ENCODE measurements at regions not wholly inside any gene's neighbourhood (a gene's known extent, or its start where the extent isn't known, plus 50 kb on each side); places are given as distances from the start of the nearest gene placed in this dataset.

GRCh38 chr2:234853729-234854128 lies 98.1 kb upstream of the SH3BP4 start:
- no peak overlapping the region for H3K4me3 Mint-ChIP-seq
- no peak for ATAC-seq

GRCh38 chr2:234852941-234853340 lies 98.9 kb upstream of the SH3BP4 start:
- DNase-seq: no peak
- H3K4me1 Mint-ChIP-seq: no peaks in the 10 kb centered on the region
- H3K27ac Mint-ChIP-seq: no peak overlapping the region
- no peaks in the 10 kb centered on the region for H3K9me3 ChIP-seq (ENCODE audit: control insufficient read depth, low read length, poor library complexity, severe bottlenecking)
- no peak overlapping the region for H3K4me3 Mint-ChIP-seq
- H3K36me3 Mint-ChIP-seq (ENCODE audit: low read depth): no peaks in the 10 kb centered on the region
- peaks cover 28% of the 10 kb centered on the region for H3K27me3 Mint-ChIP-seq
- no peak for ATAC-seq

More at GRCh38 chr2:234853729-234854128, 98.1 kb upstream of the SH3BP4 start:
- no peaks in the 10 kb centered on the region for H3K4me1 Mint-ChIP-seq
- H3K27me3 Mint-ChIP-seq: peaks cover 21% of the 10 kb centered on the region
- no peaks in the 10 kb centered on the region for H3K36me3 Mint-ChIP-seq (ENCODE audit: low read depth)
- no peak for DNase-seq
- H3K27ac Mint-ChIP-seq: no peak overlapping the region
- H3K9me3 ChIP-seq (ENCODE audit: control insufficient read depth, low read length, poor library complexity, severe bottlenecking): no peaks in the 10 kb centered on the region

GRCh38 chr2:234852035-234852434 lies 99.8 kb upstream of the SH3BP4 start:
- ATAC-seq (no peak), DNase-seq (no peak)
- Mint-ChIP-seq H3K36me3 (ENCODE audit: low read depth) (no peaks in the 10 kb centered on the region), H3K27me3 (peaks cover 33% of the 10 kb centered on the region), H3K27ac (no peak overlapping the region), H3K4me3 (no peak overlapping the region), H3K4me1 (no peaks in the 10 kb centered on the region)
- no peaks in the 10 kb centered on the region for H3K9me3 ChIP-seq (ENCODE audit: control insufficient read depth, low read length, poor library complexity, severe bottlenecking)

- no peak for ATAC-seq
- no peaks in the 10 kb centered on the region for H3K9me3 ChIP-seq (ENCODE audit: control insufficient read depth, low read length, poor library complexity, severe bottlenecking)
- Mint-ChIP-seq H3K27ac (no peak overlapping the region), H3K27me3 (peaks cover 39% of the 10 kb centered on the region), H3K4me3 (no peak overlapping the region), H3K36me3 (ENCODE audit: low read depth) (no peaks in the 10 kb centered on the region), H3K4me1 (no peaks in the 10 kb centered on the region)
- no peak for DNase-seq
Observed at GRCh38 chr2:234851451-234851850, 100.4 kb upstream of the SH3BP4 start.

GRCh38 chr2:234850818-234851217 lies 101.0 kb upstream of the SH3BP4 start:
- no peak for DNase-seq
- no peaks in the 10 kb centered on the region for H3K36me3 Mint-ChIP-seq (ENCODE audit: low read depth)
- H3K27me3 Mint-ChIP-seq: peaks cover 42% of the 10 kb centered on the region
- no peak overlapping the region for H3K4me3 Mint-ChIP-seq
- ATAC-seq: no peak
- H3K9me3 ChIP-seq (ENCODE audit: control insufficient read depth, low read length, poor library complexity, severe bottlenecking): no peaks in the 10 kb centered on the region
- no peaks in the 10 kb centered on the region for H3K4me1 Mint-ChIP-seq
- no peak overlapping the region for H3K27ac Mint-ChIP-seq

- H3K4me1 Mint-ChIP-seq: no peaks in the 10 kb centered on the region
- H3K36me3 Mint-ChIP-seq (ENCODE audit: low read depth): no peaks in the 10 kb centered on the region
- ATAC-seq (no peak), DNase-seq (no peak)
- H3K4me3 Mint-ChIP-seq: no peak overlapping the region
- no peak overlapping the region for H3K27ac Mint-ChIP-seq
- H3K27me3 Mint-ChIP-seq: peaks cover 40% of the 10 kb centered on the region
- no peaks in the 10 kb centered on the region for H3K9me3 ChIP-seq (ENCODE audit: control insufficient read depth, low read length, poor library complexity, severe bottlenecking)
Observed at GRCh38 chr2:234849678-234850077, 102.1 kb upstream of the SH3BP4 start.

- no peak for DNase-seq
- Mint-ChIP-seq H3K27ac (no peak overlapping the region), H3K36me3 (ENCODE audit: low read depth) (no peaks in the 10 kb centered on the region), H3K4me1 (no peaks in the 10 kb centered on the region), H3K4me3 (no peak overlapping the region), H3K27me3 (peaks cover 51% of the 10 kb centered on the region)
- H3K9me3 ChIP-seq (ENCODE audit: control insufficient read depth, low read length, poor library complexity, severe bottlenecking): no peaks in the 10 kb centered on the region
- no peak for ATAC-seq
Observed at GRCh38 chr2:234848578-234848977, 103.2 kb upstream of the SH3BP4 start.

GRCh38 chr2:234847639-234848038 lies 104.2 kb upstream of the SH3BP4 start:
- ATAC-seq: no peak
- no peaks in the 10 kb centered on the region for H3K9me3 ChIP-seq (ENCODE audit: control insufficient read depth, low read length, poor library complexity, severe bottlenecking)
- H3K4me1 Mint-ChIP-seq: no peaks in the 10 kb centered on the region
- no peak for DNase-seq
- no peaks in the 10 kb centered on the region for H3K36me3 Mint-ChIP-seq (ENCODE audit: low read depth)
- H3K4me3 Mint-ChIP-seq: no peak overlapping the region
- H3K27me3 Mint-ChIP-seq: peaks cover 47% of the 10 kb centered on the region
- H3K27ac Mint-ChIP-seq: no peak overlapping the region

GRCh38 chr2:234847364-234847635 lies 104.5 kb upstream of the SH3BP4 start:
- H3K36me3 Mint-ChIP-seq (ENCODE audit: low read depth): no peaks in the 10 kb centered on the region
- ATAC-seq (no peak), DNase-seq (no peak)
- H3K9me3 ChIP-seq (ENCODE audit: control insufficient read depth, low read length, poor library complexity, severe bottlenecking): no peaks in the 10 kb centered on the region
- peaks cover 47% of the 10 kb centered on the region for H3K27me3 Mint-ChIP-seq
- H3K27ac Mint-ChIP-seq: no peak overlapping the region
- no peaks in the 10 kb centered on the region for H3K4me1 Mint-ChIP-seq
- H3K4me3 Mint-ChIP-seq: no peak overlapping the region

- Mint-ChIP-seq H3K27ac (no peak overlapping the region), H3K36me3 (ENCODE audit: low read depth) (no peaks in the 10 kb centered on the region), H3K4me1 (no peaks in the 10 kb centered on the region), H3K4me3 (no peak overlapping the region), H3K27me3 (peaks cover 52% of the 10 kb centered on the region)
- ATAC-seq (no peak), DNase-seq (no peak)
- no peaks in the 10 kb centered on the region for H3K9me3 ChIP-seq (ENCODE audit: control insufficient read depth, low read length, poor library complexity, severe bottlenecking)
Observed at GRCh38 chr2:234846599-234847363, 105.0 kb upstream of the SH3BP4 start.

- Mint-ChIP-seq H3K36me3 (ENCODE audit: low read depth) (no peaks in the 10 kb centered on the region), H3K27me3 (peaks cover 57% of the 10 kb centered on the region), H3K4me1 (no peaks in the 10 kb centered on the region), H3K27ac (no peak overlapping the region), H3K4me3 (no peak overlapping the region)
- ATAC-seq (no peak), DNase-seq (no peak)
- H3K9me3 ChIP-seq (ENCODE audit: control insufficient read depth, low read length, poor library complexity, severe bottlenecking): no peaks in the 10 kb centered on the region
Observed at GRCh38 chr2:234845602-234846590, 105.9 kb upstream of the SH3BP4 start.

GRCh38 chr2:234843411-234843810 lies 108.4 kb upstream of the SH3BP4 start:
- H3K9me3 ChIP-seq (ENCODE audit: control insufficient read depth, low read length, poor library complexity, severe bottlenecking): no peaks in the 10 kb centered on the region
- H3K27me3 Mint-ChIP-seq: peaks cover 64% of the 10 kb centered on the region
- H3K36me3 Mint-ChIP-seq (ENCODE audit: low read depth): no peaks in the 10 kb centered on the region
- no peaks in the 10 kb centered on the region for H3K4me1 Mint-ChIP-seq
- no peak overlapping the region for H3K27ac Mint-ChIP-seq
- H3K4me3 Mint-ChIP-seq: no peak overlapping the region
- no peak for DNase-seq
- ATAC-seq: no peak

- H3K4me1 Mint-ChIP-seq: no peaks in the 10 kb centered on the region
- peaks cover 64% of the 10 kb centered on the region for H3K27me3 Mint-ChIP-seq
- no peak overlapping the region for H3K4me3 Mint-ChIP-seq
- no peaks in the 10 kb centered on the region for H3K9me3 ChIP-seq (ENCODE audit: control insufficient read depth, low read length, poor library complexity, severe bottlenecking)
- no peaks in the 10 kb centered on the region for H3K36me3 Mint-ChIP-seq (ENCODE audit: low read depth)
- DNase-seq: no peak
- no peak overlapping the region for H3K27ac Mint-ChIP-seq
- no peak for ATAC-seq
Observed at GRCh38 chr2:234842753-234843152, 109.1 kb upstream of the SH3BP4 start.
